Right lobe of liver (tissue), 4 donors: ENCODE measurements at regions not wholly inside any gene's neighbourhood (a gene's known extent, or its start where the extent isn't known, plus 50 kb on each side); places are given as distances from the start of the nearest gene placed in this dataset.

ENCODE experiments used
- POLR2A ChIP-seq: fragments of 450-650 bp; IDR thresholded peaks from one replicate; pipeline ENCODE4 v1.6.1; 2017; ENCODE audit warnings: antibody characterized with exemption, mild to moderate bottlenecking
- TF ChIP-seq, protein P1 (sequence below), 4 donors: fragments of 200-600 bp in 3 of 4; fragments of 450-650 bp in 1 of 4; IDR thresholded peaks; one replicate each; pipeline versions ENCODE4 v1.5.1 to v1.8.0; 2016 to 2022; ENCODE audit warnings: antibody characterized with exemption in 4 of 4, mild to moderate bottlenecking in 2 of 4
- donor health status: DM: no; HTN: no; CAD: no.
- donor health status: DM: no; HTN: no; CAD: no.
- donor health status: DM: no; HTN: yes; CAD: no.

- TF ChIP-seq, protein P1, sequence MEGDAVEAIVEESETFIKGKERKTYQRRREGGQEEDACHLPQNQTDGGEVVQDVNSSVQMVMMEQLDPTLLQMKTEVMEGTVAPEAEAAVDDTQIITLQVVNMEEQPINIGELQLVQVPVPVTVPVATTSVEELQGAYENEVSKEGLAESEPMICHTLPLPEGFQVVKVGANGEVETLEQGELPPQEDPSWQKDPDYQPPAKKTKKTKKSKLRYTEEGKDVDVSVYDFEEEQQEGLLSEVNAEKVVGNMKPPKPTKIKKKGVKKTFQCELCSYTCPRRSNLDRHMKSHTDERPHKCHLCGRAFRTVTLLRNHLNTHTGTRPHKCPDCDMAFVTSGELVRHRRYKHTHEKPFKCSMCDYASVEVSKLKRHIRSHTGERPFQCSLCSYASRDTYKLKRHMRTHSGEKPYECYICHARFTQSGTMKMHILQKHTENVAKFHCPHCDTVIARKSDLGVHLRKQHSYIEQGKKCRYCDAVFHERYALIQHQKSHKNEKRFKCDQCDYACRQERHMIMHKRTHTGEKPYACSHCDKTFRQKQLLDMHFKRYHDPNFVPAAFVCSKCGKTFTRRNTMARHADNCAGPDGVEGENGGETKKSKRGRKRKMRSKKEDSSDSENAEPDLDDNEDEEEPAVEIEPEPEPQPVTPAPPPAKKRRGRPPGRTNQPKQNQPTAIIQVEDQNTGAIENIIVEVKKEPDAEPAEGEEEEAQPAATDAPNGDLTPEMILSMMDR (IDR thresholded peaks at IDR 0.05) = no peak
- no peak for TF ChIP-seq POLR2A
Observed at GRCh38 chr5:101662263-101662662, 633.8 kb downstream of the SLCO4C1 start.
